NCI-H2107 treated with DMSO at 0.1 percent for 48 hours (cell line): ENCODE measurements at regions not wholly inside any gene's neighbourhood (a gene's known extent, or its start where the extent isn't known, plus 50 kb on each side); places are given as distances from the start of the nearest gene placed in this dataset.

Experiments
- DNase-seq: peaks from one replicate; lab custom pipeline; 2025; ENCODE audit not compliant: unreplicated experiment; lab: John Stamatoyannopoulos, UW

GRCh38 chr12:25819691-25820090 is 138.8 kb upstream of the RASSF8 start:
- no peak for DNase-seq

- DNase-seq = no peak
Observed at GRCh38 chr12:25822281-25822680, 136.2 kb upstream of the RASSF8 start.

- DNase-seq = no peak
Observed at GRCh38 chr12:25824734-25825133, 133.7 kb upstream of the RASSF8 start.

- DNase-seq = no peak
Observed at GRCh38 chr12:25825446-25825845, 133.0 kb upstream of the RASSF8 start.

GRCh38 chr12:25827141-25827540 is 131.3 kb upstream of the RASSF8 start:
- no peak for DNase-seq

- no peak for DNase-seq
Observed at GRCh38 chr12:25827747-25828146, 130.7 kb upstream of the RASSF8 start.

- no peak for DNase-seq
Observed at GRCh38 chr12:25828188-25828587, 130.3 kb upstream of the RASSF8 start.

GRCh38 chr12:25829192-25829591 is 129.3 kb upstream of the RASSF8 start:
- DNase-seq = no peak

- no peak for DNase-seq
Observed at GRCh38 chr12:25830456-25830855, 128.0 kb upstream of the RASSF8 start.

- no peak for DNase-seq
Observed at GRCh38 chr12:25833657-25834056, 124.8 kb upstream of the RASSF8 start.

GRCh38 chr12:25835385-25835784 is 123.1 kb upstream of the RASSF8 start:
- no peak for DNase-seq

GRCh38 chr12:25838007-25838406 is 120.5 kb upstream of the RASSF8 start:
- no peak for DNase-seq

GRCh38 chr12:25839470-25839869 is 119.0 kb upstream of the RASSF8 start:
- no peak for DNase-seq

- DNase-seq = no peak
Observed at GRCh38 chr12:25840678-25841465, 117.6 kb upstream of the RASSF8 start.

- DNase-seq = no peak
Observed at GRCh38 chr12:25842254-25842653, 116.2 kb upstream of the RASSF8 start.

- DNase-seq = no peak
Observed at GRCh38 chr12:25843976-25844375, 114.5 kb upstream of the RASSF8 start.

- no peak for DNase-seq
Observed at GRCh38 chr12:25845415-25845814, 113.1 kb upstream of the RASSF8 start.

- DNase-seq = no peak
Observed at GRCh38 chr12:25852792-25853191, 105.7 kb upstream of the RASSF8 start.

- DNase-seq = no peak
Observed at GRCh38 chr12:25853316-25854095, 105.0 kb upstream of the RASSF8 start.

GRCh38 chr12:25854991-25855390 is 103.5 kb upstream of the RASSF8 start:
- no peak for DNase-seq

- no peak for DNase-seq
Observed at GRCh38 chr12:25855716-25856115, 102.8 kb upstream of the RASSF8 start.

GRCh38 chr12:25859976-25860375 is 98.5 kb upstream of the RASSF8 start:
- DNase-seq = no peak
